ENCODE measurements at regions not wholly inside any gene's neighbourhood (a gene's known extent, or its start where the extent isn't known, plus 50 kb on each side); places are given as distances from the start of the nearest gene placed in this dataset.

- TF ChIP-seq, protein P1, sequence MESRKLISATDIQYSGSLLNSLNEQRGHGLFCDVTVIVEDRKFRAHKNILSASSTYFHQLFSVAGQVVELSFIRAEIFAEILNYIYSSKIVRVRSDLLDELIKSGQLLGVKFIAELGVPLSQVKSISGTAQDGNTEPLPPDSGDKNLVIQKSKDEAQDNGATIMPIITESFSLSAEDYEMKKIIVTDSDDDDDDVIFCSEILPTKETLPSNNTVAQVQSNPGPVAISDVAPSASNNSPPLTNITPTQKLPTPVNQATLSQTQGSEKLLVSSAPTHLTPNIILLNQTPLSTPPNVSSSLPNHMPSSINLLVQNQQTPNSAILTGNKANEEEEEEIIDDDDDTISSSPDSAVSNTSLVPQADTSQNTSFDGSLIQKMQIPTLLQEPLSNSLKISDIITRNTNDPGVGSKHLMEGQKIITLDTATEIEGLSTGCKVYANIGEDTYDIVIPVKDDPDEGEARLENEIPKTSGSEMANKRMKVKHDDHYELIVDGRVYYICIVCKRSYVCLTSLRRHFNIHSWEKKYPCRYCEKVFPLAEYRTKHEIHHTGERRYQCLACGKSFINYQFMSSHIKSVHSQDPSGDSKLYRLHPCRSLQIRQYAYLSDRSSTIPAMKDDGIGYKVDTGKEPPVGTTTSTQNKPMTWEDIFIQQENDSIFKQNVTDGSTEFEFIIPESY (IDR thresholded peaks at IDR 0.05; ENCODE audit: borderline replicate concordance, low read depth) = no peak
- TF ChIP-seq CHD2 (IDR thresholded peaks at IDR 0.05; ENCODE audit: low read length, partially characterized antibody) (no peak), MAX (IDR thresholded peaks at IDR 0.05; ENCODE audit: low read depth) (no peak), USF1 (IDR thresholded peaks at IDR 0.05; ENCODE audit: borderline replicate concordance, low read depth) (no peak), TAF1 (IDR thresholded peaks at IDR 0.05; ENCODE audit: borderline replicate concordance, low read depth, low read length) (no peak)
Measured at GRCh38 chr5:128693764-128694163, 155.7 kb upstream of the FBN2 start (continued).

GRCh38 chr5:128695791-128696530, 157.9 kb upstream of the FBN2 start:
- no peaks in the 10 kb centered on the region for H3K9me3 ChIP-seq
- H3K27me3 ChIP-seq (ENCODE audit: insufficient read depth) = no peaks in the 10 kb centered on the region
- no peak overlapping the region for H3K4me2 ChIP-seq
- no peaks in the 10 kb centered on the region for H3K79me2 ChIP-seq (ENCODE audit: insufficient read depth)
- no peaks in the 10 kb centered on the region for H3K9me2 ChIP-seq
- no peak overlapping the region for H3K27ac ChIP-seq (ENCODE audit: low read depth in 2 of 2, low read length in 1 of 2)
- WGBS (ENCODE audit: low lambda C conversion rate) = 0% methylated on average over 1 of the region's 1 CpG
- TF ChIP-seq RXRA (IDR thresholded peaks at IDR 0.05; ENCODE audit: borderline replicate concordance, low read depth) = no peak
- no peak for TF ChIP-seq PBX3 (IDR thresholded peaks at IDR 0.05)
- peak; percentile 51 for TF ChIP-seq CTCF (IDR thresholded peaks at IDR 0.05)
- TF ChIP-seq TEAD4 (IDR thresholded peaks at IDR 0.05; ENCODE audit: borderline replicate concordance, insufficient read depth) = no peak
- TF ChIP-seq TCF12 (IDR thresholded peaks at IDR 0.05) = no peak
- no peak for TF ChIP-seq RFX5 (IDR thresholded peaks at IDR 0.05; ENCODE audit: low read length)
- TF ChIP-seq USF1 (IDR thresholded peaks at IDR 0.05; ENCODE audit: borderline replicate concordance, low read depth) = no peak
- no peak for TF ChIP-seq NFIC (IDR thresholded peaks at IDR 0.05; ENCODE audit: borderline replicate concordance)
- no peaks in the 10 kb centered on the region for H3K4me1 ChIP-seq (ENCODE audit: control insufficient read depth in 1 of 2, insufficient read depth in 2 of 2, low read depth in 1 of 2, low read length in 1 of 2)
- H3K9ac ChIP-seq = no peak overlapping the region
- H3K4me3 ChIP-seq (ENCODE audit: low read depth in 2 of 2, low read length in 1 of 2) = no peak overlapping the region; a peak in 1 of 4 replicates
- H2AFZ ChIP-seq (ENCODE audit: low read depth) = no peak overlapping the region
- no peaks in the 10 kb centered on the region for H4K20me1 ChIP-seq (ENCODE audit: insufficient read depth)
- ChIA-PET CTCF (interaction anchor here (1.1 to 1.9 kb wide), 2 partner anchors 21 kb away, joined by 3 to 4 read pairs; no protein-coding TSS in a partner anchor), POLR2A (no interaction called here)
- no peaks in the 10 kb centered on the region for H3F3A ChIP-seq (replicated peaks; ENCODE audit: insufficient read depth)
- H3K36me3 ChIP-seq (replicated peaks in 1 of 2; ENCODE audit: control insufficient read depth in 1 of 2, insufficient read depth in 2 of 2, low read length in 1 of 2) = no peaks in the 10 kb centered on the region
- no peak for DNase-seq
